A549 (cell line): ENCODE measurements at regions not wholly inside any gene's neighbourhood (a gene's known extent, or its start where the extent isn't known, plus 50 kb on each side); places are given as distances from the start of the nearest gene placed in this dataset.

Experiments
- ATAC-seq, 2 experiments: fragments of 200-7000 bp in 1 of 2; fragments of >200 bp in 1 of 2; cut with Nextera tagmentation in 1 of 2; cut with Tn5 transposase in 1 of 2; 3 replicates each; pipeline versions ENCODE4 v1.8.0 to v1.9.1; 2018 to 2020; ENCODE audit warnings: mild to moderate bottlenecking in 1 of 2, moderate library complexity in 1 of 2
- CTCF ChIA-PET: fragments of 300-600 bp; sonication (Branson Sonifier 250); formaldehyde crosslinking; extraction: SDS; loops from one replicate; lab custom pipeline; 2021; ENCODE audit warnings: antibody characterized with exemption, inconsistent platforms; lab: Yijun Ruan, JAX
- POLR2A ChIA-PET: fragments of 350-600 bp; formaldehyde crosslinking; extraction: SDS; loops from one replicate; lab custom pipeline; 2021; ENCODE audit warnings: antibody characterized with exemption, inconsistent platforms; lab: Yijun Ruan, JAX
- DNase-seq, 2 experiments: peaks; one replicate each; pipeline versions ENCODE4 v3.0.0 to v3.0.0-alpha.2; 2011 to 2016; ENCODE audit warnings: low read depth in 1 of 2, low spot score in 1 of 2
- FAIRE-seq: peaks from 2 replicates; lab custom pipeline; 2011; peaks lifted over from hg19 to GRCh38; lab: Jason Lieb, UNC
- H3K27ac ChIP-seq, 2 experiments: fragments of >200 bp; sonication (Bioruptor Twin); formaldehyde crosslinking; 3 replicates each; pipeline ENCODE4 v1.5.1; 2016 to 2017
- H3K4me1 ChIP-seq: fragments of >200 bp; sonication (Bioruptor Twin); formaldehyde crosslinking; 3 replicates; pipeline ENCODE4 v1.6.1; 2016
- H3K4me2 ChIP-seq: fragments of >200 bp; sonication (Bioruptor Twin); formaldehyde crosslinking; 3 replicates; pipeline ENCODE4 v1.6.1; 2016
- H3K4me3 ChIP-seq: fragments of >200 bp; sonication (Bioruptor Twin); formaldehyde crosslinking; 3 replicates; pipeline ENCODE4 v1.5.1; 2016
- H3K9me3 ChIP-seq: fragments of >200 bp; sonication (Bioruptor Twin); formaldehyde crosslinking; 3 replicates; pipeline ENCODE4 v1.6.1; 2016
- BCL3 ChIP-seq: fragments of >200 bp; sonication (Bioruptor Twin); formaldehyde crosslinking; IDR thresholded peaks from 3 replicates; pipeline ENCODE4 v1.6.1; 2016
- EP300 ChIP-seq, 2 experiments: fragments of >200 bp; sonication (Bioruptor Twin); formaldehyde crosslinking; IDR thresholded peaks; 2 replicates in 1 of 2; 3 replicates in 1 of 2; pipeline ENCODE4 v1.6.1; 2016 to 2017
- ESRRA ChIP-seq: fragments of 150-350 bp; IDR thresholded peaks from 2 replicates; pipeline ENCODE4 v1.6.1; 2014; ENCODE audit warnings: mild to moderate bottlenecking, low read length, borderline replicate concordance
- FOSL2 ChIP-seq, 2 experiments: fragments of 450-650 bp in 1 of 2; fragments of >200 bp in 1 of 2; sonication (Bioruptor Twin) in 1 of 2; formaldehyde crosslinking; IDR thresholded peaks; 2 replicates each; pipeline versions ENCODE4 v1.5.0 to v1.6.1; 2016 to 2020; ENCODE audit warnings: mild to moderate bottlenecking in 1 of 2, moderate library complexity in 1 of 2
- JUN ChIP-seq, 2 experiments: fragments of >200 bp; sonication (Bioruptor Twin); formaldehyde crosslinking; IDR thresholded peaks; 2 replicates in 1 of 2; 3 replicates in 1 of 2; pipeline ENCODE4 v1.6.1; 2016 to 2017
- KDM1A ChIP-seq: fragments of 200-600 bp; sonication (generic); IDR thresholded peaks from 2 replicates; pipeline ENCODE4 v1.6.1; 2016; ENCODE audit warnings: low read depth, mild to moderate bottlenecking
- MAZ ChIP-seq: fragments of 150-350 bp; IDR thresholded peaks from 2 replicates; pipeline ENCODE4 v1.6.1; 2014; ENCODE audit warnings: antibody characterized with exemption, low read depth, low read length, borderline replicate concordance
- NFE2L2 ChIP-seq: fragments of 150-350 bp; conservative IDR thresholded peaks from 2 replicates; pipeline ENCODE4 v1.6.1; 2014; ENCODE audit warnings: low read length
- PHF8 ChIP-seq: fragments of 200-600 bp; sonication (generic); IDR thresholded peaks from 2 replicates; pipeline ENCODE4 v1.6.1; 2016; ENCODE audit warnings: low read depth, mild to moderate bottlenecking, antibody characterized with exemption, moderate library complexity, borderline replicate concordance
- POLR2A ChIP-seq: IDR thresholded peaks from 2 replicates; pipeline ENCODE4 v1.6.1; 2012; ENCODE audit warnings: mild to moderate bottlenecking, low read length
- POLR2AphosphoS2 ChIP-seq: conservative IDR thresholded peaks from 2 replicates; pipeline ENCODE4 v1.6.1; 2012; ENCODE audit warnings: low read length, improper control_type of control experiment, inconsistent platforms
- ZC3H11A ChIP-seq: fragments of 450-650 bp; IDR thresholded peaks from 2 replicates; pipeline ENCODE4 v1.6.1; 2014; ENCODE audit warnings: antibody characterized with exemption, mild to moderate bottlenecking
- ZFP36 ChIP-seq: fragments of 450-650 bp; IDR thresholded peaks from 2 replicates; pipeline ENCODE4 v1.6.1; 2014; ENCODE audit warnings: borderline replicate concordance; ENCODE audit not compliant: partially characterized antibody
- ZNF302 ChIP-seq: fragments of 250-450 bp; sonication (Bioruptor Pico); IDR thresholded peaks from 2 replicates; pipeline ENCODE4 v1.9.0; 2021; ENCODE audit warnings: inconsistent platforms, mild to moderate bottlenecking, moderate library complexity
- WGBS: methylation state at CpG from one replicate; pipeline ENCODE4 v1.1.6; 2017; ENCODE audit errors: missing lambda C conversion rate; 5-methylcytosine and 5-hydroxymethylcytosine counted together
- TF ChIP-seq, protein P1 (sequence below): fragments of 150-350 bp; IDR thresholded peaks from 2 replicates; pipeline ENCODE4 v1.6.1; 2014; ENCODE audit warnings: low read depth, mild to moderate bottlenecking, low read length
- TF ChIP-seq, protein P2 (sequence below): fragments of 250-450 bp; sonication (Bioruptor Pico); IDR thresholded peaks from 2 replicates; pipeline ENCODE4 v1.5.0; 2021; ENCODE audit warnings: mild to moderate bottlenecking, moderate library complexity, borderline replicate concordance
- TF ChIP-seq, protein P3 (sequence below): IDR thresholded peaks from 2 replicates; pipeline ENCODE4 v1.6.1; 2012

DNA sequence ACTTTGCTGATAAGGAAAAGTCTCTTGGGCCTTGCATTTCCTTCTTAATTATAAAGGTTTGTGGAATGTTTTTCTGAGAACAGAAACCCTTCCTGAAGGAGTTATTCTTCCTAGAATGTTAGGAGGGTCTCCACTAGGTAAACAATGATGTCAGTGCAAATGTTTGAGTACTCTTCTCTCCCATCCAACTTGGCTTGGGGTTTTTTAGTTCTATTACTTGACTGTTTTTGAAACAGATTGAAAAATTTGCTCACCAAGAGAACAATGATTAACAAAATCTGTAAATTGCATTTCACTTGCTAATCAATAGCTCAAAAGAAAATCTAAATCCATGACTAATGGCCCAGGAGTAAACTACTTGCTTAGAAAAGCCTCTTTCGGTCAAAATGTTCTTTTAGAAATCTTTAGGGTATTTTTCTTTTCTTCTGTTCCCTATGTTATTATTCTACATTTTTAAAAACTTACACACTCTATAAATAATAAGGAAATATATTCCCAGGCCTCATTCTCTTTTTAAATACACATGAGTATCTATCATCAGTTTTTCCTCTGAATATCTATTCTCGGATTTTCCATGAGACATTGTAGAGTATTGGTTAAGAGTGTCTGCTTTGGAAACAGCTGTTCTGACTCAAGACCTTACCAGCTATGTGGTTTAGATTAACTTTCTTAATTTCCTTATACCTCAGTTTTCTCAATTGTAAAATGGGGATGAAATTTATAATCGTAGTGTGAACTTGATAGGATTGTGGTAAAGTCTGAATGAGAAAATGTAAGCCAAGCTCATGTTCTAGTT lies 234.2 kb upstream of the CITED2 start:
- no peak overlapping the region for H3K27ac ChIP-seq
- ATAC-seq (no peak), DNase-seq (no peak), FAIRE-seq (no peak)
- 89% methylated on average over 3 of the region's 3 CpGs for WGBS
- no peaks in the 10 kb centered on the region for H3K9me3 ChIP-seq
- TF ChIP-seq KDM1A (no peak), POLR2A (no peak), PHF8 (no peak), NFE2L2 (no peak), FOSL2 (IDR thresholded peaks at IDR 0.05) (no peak), FOSL2 (CRISPR knock-in tag; IDR thresholded peaks at IDR 0.05) (no peak), BCL3 (no peak), EP300 (IDR thresholded peaks at IDR 0.05) (no peak), POLR2AphosphoS2 (no peak), ZNF302 (CRISPR knock-in tag) (no peak), JUN (IDR thresholded peaks at IDR 0.05) (no peak), ZC3H11A (no peak), ESRRA (no peak), MAZ (no peak)
- TF ChIP-seq, protein P1, sequence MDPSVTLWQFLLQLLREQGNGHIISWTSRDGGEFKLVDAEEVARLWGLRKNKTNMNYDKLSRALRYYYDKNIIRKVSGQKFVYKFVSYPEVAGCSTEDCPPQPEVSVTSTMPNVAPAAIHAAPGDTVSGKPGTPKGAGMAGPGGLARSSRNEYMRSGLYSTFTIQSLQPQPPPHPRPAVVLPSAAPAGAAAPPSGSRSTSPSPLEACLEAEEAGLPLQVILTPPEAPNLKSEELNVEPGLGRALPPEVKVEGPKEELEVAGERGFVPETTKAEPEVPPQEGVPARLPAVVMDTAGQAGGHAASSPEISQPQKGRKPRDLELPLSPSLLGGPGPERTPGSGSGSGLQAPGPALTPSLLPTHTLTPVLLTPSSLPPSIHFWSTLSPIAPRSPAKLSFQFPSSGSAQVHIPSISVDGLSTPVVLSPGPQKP, result no peak
- TF ChIP-seq, protein P2, sequence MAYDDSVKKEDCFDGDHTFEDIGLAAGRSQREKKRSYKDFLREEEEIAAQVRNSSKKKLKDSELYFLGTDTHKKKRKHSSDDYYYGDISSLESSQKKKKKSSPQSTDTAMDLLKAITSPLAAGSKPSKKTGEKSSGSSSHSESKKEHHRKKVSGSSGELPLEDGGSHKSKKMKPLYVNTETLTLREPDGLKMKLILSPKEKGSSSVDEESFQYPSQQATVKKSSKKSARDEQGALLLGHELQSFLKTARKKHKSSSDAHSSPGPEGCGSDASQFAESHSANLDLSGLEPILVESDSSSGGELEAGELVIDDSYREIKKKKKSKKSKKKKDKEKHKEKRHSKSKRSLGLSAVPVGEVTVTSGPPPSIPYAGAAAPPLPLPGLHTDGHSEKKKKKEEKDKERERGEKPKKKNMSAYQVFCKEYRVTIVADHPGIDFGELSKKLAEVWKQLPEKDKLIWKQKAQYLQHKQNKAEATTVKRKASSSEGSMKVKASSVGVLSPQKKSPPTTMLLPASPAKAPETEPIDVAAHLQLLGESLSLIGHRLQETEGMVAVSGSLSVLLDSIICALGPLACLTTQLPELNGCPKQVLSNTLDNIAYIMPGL (CRISPR knock-in tag), result no peak
- no peak overlapping the region for H3K4me2 ChIP-seq
- no peak overlapping the region for H3K4me3 ChIP-seq
- CTCF ChIA-PET, result no interaction called here
- POLR2A ChIA-PET, result no interaction called here
- H3K4me1 ChIP-seq, result no peaks in the 10 kb centered on the region; the same call in 2 of the 3 replicates

DNA sequence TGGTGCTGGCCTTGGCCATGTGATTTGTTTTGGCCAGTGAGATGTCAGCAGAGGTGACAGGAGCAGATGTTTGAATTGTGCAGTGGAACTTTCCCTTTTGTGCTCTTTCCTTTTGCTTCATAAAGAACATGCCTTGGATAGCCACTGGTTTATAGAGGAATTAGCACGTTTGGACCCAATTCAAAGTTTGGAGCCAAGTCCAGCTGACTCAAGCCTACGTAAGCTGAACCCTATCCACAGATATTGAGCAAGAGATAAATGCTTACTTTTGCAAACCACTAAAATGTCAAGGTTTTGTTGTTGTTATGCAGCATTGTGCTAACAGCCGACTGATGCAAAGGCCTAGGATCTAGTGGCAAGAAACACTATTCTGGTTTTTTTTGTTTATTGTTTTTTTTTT lies 230.9 kb upstream of the CITED2 start:
- FAIRE-seq (no peak), DNase-seq (no peak), ATAC-seq (no peak)
- Histone ChIP-seq H3K4me1 (no peaks in the 10 kb centered on the region; the same call in 2 of the 3 replicates), H3K4me2 (no peak overlapping the region), H3K27ac (no peak overlapping the region), H3K9me3 (no peaks in the 10 kb centered on the region), H3K4me3 (no peak overlapping the region)
- 80% methylated on average over 3 of the region's 3 CpGs for WGBS
- TF ChIP-seq ZFP36 (no peak), JUN (IDR thresholded peaks at IDR 0.05) (no peak), BCL3 (no peak), ESRRA (no peak)
- TF ChIP-seq, protein P3, sequence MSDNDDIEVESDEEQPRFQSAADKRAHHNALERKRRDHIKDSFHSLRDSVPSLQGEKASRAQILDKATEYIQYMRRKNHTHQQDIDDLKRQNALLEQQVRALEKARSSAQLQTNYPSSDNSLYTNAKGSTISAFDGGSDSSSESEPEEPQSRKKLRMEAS, result no peak
- ChIA-PET POLR2A (no interaction called here), CTCF (interaction anchor here (0.6 kb wide), 1 partner anchor 665 kb away, joined by 3 read pairs; no protein-coding TSS in a partner anchor)
